Activated CD4-positive, alpha-beta T cell treated with anti-CD3 and anti-CD28 coated beads for 48 hours (primary cell): ENCODE measurements at regions not wholly inside any gene's neighbourhood (a gene's known extent, or its start where the extent isn't known, plus 50 kb on each side); places are given as distances from the start of the nearest gene placed in this dataset.
"Not testable (repeated sequence)": the region's sequence is repeated elsewhere in the genome, so short reads cannot be mapped to it uniquely, and the experiment has no call there.

ENCODE experiments used
- DNase-seq: peaks from one replicate; pipeline ENCODE4 v3.0.0-alpha.2; 2020

DNA sequence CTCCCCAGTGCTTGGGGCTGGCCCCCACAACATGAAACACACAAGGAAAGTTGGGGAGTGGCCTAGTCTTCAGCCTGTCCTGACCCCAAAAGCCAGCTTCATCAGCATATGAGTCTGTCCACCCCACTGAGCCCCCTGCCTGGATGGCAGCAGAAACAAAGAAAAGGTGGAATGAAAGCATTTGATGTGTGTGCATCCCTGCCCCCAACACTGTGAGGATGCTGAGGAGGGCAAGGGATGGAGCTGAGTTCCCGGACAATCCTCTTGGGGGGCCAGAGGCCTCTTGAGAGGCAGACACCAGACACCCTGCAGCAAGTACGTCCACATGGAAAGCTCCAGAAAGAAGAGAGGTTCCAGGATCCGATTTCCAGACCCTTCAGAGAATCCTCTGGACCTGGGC, 113.5 kb upstream of the PPP1R26 start:
- DNase-seq, result no peak

DNA sequence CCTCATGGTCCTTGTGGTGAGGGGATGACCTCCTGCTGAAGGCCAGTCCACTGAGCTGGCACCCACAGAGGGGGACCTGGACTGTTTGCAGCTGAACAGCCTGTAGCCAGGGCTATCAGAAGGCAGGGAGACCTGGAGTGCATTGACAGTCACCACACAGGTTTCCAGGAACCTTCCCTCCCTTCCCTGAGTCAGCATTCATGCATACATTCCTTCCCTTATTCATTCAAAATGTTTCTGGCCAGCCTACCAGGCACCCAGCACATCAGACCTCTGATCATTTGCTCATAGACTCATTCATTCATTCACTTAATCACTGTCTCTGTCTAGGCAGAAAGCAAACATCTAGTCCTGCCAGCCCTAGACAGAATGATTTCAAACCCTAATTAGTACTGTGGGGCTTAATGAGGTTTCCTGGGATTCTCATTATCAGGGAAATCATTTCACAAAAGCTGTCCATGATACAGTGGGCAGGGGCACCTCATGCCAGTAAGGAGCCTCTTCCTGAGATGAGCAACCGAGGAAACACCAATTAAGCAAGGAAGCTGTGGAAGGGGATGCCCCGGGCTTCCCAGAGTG, 110.1 kb upstream of the PPP1R26 start:
- DNase-seq, result no peak

DNA sequence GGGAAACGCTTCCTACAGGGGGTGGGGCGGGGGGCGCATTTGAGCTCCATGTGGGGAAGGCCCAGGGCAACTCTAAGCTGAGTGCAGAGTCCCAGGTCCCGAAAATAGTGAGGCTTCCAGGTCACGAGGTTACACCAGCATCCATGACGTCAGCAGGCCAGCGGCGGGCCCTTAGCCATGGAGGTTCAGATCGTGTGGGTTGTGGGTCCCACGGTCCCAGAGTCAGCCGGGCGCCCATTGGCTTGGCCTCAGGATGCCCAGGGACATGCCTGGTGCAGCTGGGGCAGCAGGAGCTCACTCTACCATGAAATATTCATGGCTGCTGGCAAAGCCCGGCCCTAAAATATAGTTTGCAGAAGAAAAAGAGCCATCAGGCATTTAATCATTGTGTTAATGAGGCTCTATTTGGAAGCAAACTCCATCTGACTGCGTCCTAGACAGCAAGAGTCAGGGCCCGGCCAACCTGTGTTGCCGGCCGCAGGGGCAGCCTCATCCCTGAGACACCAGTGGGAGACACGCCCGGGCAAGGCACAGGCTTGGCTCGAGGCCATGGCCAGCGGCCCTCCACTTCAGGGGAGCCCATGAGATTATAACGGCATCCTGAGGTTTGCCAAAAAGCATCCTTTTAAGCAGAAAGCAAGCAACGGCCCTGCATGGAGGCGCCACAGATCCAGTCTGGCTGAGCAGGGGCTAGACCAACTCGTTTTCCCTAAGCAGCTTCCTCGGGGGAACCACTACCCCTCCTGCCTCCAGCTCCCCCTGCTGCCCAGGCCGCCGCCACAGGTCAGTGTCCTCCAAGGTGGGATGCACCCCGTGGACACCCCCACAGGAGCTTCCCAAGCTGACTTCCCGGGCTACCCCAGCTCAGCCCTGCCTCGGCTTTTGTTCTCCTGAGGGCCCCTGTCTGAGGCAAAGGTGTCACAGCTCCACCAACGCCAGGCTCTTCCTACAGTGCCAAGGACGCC, 108.9 kb upstream of the PPP1R26 start:
- no peak for DNase-seq

DNA sequence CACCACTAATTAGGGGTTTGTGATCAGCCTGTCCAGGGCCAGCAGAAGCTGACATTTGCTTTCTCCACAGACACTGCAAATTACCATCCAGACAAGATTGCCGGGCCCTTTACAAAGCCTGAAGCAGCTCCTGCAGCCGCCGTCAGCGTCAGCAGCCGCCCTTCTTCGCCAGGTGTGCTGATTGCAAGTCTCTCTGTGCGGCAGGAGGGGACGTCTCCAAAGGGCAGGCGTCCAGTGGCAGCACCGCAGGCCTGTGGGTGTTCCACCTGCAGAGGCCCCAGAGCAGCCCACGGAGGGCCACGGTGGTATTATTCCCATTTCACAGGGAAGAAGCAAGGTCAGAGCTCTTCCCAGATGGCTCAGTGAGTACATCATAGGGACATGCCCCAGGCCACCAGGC, 108.0 kb upstream of the PPP1R26 start:
- no peak for DNase-seq

DNA sequence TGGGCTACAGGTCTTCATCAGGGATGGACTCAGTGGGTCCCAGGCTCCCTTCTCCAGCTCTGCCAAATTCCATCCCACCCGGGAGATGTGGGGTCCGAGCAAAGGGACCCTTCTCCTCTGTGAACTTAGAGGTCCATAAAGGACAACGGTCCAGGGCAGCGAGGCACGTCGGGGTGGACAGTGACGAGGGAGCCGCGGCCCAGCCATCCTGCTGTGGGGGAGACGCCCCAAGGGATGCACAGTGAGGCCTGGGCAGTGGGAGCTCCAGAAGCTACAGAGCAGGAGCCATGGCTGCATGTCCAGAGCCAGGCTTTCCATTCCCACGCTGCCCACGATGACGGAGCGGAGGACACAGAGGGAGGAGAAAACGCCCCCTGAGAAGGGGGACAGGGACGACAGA, 107.5 kb upstream of the PPP1R26 start:
- no peak for DNase-seq

DNA sequence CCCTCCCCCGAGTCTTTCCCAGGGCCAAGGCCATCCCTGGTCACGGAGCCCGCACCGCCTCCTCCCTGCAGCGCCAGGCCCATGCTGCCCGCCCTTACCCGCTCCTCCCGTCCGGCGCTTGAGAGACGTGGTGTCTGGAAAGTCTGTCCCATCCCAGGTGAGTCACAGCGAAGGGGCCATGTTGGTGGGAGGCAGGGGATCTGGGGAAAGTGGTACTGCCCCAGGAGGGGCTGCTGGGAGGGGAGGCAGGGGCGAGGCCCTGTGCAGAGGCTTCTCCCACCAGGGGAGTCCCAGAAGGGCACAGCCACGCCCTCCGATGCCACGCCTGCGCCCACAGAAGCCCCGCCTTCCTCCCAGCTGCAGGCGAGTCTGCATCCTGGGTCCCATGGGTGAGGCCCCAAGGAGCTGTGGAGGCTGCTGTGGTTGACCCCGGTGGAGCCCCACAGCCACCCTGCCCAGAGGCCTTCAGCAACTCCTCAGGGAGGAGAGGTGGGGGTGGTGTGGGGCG, 107.0 kb upstream of the PPP1R26 start:
- DNase-seq, result no peak

DNA sequence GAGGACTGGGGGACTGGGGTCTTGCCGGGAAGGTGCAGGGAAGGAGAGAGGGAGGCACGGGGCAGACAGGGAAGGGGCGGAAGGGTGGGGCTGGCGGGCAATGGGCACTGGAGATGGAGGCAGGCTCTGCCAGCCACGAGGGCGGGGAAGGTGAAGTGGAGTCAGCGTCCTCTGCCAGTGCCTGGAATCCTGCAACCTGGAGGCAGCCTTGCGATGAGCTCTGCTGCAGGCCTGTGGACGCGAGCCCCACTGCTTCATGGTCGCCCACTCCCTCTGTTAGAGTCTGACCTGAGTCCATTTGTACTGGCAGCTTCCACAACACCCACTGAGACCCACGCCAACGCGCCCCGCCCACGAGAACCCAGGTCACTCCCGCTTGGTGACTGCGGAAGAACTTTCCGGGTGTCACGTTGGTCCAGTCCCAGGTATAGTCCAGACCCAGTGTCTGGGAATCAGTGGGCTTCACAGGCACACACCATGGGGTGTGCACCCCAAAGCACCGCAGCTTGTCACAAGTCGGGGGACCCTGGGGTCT, 106.4 kb upstream of the PPP1R26 start:
- no peak for DNase-seq

DNA sequence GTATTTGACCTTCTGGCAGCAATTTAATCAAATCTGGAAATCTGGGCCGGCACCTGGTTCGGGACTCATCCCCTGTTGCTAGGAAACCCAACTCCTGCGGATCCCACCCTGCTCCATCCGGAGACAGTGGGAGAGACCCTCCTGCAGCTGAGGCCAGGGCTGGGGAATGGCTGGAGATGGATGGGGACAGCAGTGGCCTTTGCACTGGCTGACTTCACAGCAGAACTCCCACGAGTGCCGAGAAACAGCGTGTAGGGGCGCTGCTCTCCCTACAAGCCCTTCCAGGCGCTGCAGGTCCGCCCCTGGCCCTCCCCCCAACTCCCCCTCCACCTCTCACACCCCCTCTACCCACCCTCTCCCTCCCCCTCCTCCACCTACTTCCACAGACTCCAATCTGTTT, 105.8 kb upstream of the PPP1R26 start:
- DNase-seq, result no peak

DNA sequence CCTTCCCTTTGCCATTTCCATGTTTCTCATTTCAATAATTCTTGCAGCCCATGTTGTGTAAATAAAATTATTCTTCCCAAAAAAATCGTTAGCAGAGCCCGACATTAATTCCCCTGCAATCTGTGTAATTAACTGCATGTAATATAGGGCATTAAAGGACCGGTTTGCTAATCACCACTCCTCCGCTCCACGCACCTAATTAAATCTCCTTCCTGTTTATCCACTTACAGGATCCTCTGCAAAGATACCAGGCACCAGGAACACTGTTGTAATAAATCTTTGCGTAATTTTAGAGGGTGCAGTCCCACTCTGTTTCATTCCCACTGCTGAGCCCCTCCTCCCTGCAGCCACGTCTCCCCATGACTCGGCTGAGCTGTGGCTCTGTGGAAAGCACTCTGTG, 105.0 kb upstream of the PPP1R26 start:
- DNase-seq, result no peak

DNA sequence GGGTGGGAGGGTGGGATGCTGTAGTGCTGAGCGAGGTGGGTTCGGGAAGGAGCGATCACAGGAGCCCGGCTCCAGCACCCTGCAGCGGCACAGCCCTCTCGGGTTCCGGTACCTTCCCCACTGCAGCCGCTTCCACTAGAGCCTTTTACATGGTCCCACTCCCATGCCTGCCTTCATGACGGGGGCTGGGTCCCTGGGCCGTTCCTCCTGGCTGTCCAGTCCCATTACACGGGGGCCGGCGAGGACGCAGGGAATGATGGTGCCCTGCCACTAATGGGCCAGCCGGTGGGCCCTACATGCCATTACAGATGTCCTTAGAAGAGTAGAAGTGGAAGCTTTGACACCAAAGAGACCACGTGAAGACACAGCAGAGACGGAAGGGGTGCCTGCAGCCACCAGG, 104.6 kb upstream of the PPP1R26 start:
- no peak for DNase-seq

DNA sequence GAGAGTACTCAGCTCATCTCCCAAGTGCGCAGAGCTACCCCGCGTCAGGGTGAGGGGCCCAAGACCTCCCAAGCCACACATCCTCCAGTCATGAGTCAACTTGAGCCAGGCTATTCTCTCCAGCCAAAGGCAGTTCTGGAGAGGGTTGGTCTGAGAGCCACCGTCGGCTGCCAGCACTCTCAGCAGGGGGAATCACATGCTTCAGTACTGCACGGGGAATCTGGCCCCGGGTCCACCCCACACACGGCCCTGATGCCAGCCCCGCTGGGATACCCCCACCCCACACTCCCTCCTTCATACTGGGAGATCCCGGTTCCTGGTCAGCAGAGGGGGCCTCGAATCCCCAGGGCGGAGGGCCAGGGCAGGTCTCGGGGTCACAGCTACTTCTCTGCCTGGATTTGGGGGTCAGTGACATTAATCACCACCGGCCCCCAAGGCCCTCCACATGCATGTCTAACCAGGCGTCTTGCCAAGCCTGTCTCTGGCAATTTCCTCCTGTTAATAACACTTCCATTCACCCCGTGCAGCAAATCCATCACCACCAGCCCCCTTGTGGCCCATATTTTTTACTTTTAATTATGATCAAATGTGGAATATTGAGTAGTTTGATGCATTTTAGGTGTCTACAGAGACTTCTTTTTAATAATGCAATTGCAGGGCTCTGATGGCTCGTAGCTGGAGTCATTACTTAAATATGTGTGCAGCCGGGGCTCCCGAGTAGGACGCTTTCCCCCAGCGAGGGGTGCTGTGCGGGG, 102.9 kb upstream of the PPP1R26 start:
- no peak for DNase-seq

DNA sequence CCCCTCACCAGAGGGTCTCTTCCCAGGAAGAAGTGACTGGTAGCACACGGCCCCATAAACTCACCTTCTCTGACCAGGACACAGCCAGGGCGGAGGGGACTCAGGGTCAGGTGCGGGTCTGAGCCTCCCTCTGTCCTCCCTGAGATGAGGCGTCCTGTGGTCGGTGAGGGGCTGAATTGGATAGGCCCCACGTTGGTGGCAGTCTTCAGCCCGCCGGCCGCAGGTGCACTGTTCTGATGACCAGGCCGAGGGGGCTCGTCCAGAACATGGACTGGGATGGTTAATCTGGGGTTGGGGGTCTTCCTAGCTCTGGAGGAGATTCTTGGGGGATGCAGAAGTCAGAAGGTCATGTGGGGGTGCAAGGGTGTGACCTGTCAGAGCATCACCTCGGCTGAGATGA, 102.2 kb upstream of the PPP1R26 start:
- no peak for DNase-seq

DNA sequence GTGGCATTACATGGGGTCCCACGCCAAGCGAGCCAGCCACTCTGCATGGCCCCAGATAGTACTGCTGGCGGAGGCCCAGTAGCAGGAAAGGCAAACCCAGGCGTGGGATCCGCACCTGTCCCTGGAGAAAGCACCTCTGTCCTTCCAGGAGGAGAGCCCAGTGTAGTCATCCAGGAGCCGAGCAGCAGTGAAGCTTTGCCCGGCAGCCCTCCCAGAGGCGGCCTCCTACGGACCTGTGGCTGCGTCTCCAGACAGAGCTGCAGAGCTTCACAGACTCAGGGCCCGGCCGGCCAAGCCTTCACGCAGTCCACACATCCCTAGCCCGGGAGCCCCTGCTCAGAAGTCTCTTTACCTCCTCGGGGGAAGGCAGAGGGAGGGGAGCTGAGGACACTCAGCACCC, 100.8 kb upstream of the PPP1R26 start:
- DNase-seq, result no peak

DNA sequence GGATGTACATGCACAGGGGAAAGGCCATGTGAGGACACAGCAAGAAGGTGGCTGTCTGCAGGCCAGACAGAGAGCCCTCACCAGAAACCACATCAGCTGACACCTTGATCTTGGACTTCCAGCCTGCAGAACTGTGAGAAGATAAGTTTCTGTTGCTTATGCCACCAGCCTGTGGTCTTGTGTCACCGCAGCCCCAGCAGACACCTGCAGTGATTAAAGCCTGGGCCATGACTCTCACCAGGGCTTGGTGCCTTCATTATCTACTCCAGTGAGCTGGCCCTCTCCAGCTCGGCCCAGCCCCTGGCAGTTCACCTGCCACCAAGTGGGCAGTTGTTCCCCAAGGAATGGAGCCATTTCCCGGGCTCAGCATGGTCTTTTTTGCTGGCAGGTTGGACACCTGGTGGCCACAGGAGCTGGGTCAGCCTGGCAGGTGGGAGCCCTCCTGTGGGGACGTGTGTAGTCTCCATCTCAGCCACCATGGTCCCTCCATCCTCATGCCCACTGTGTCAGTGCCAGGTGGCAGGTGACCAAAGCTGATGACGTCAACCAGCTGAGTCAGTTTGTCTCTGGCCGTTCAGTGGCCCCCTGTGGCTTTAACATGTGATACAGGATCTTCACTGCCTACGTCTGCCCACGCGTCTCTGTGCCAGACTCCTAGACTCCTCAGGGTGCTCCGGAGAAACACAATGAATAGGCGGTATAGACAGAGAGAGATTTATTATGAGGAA, 99.9 kb upstream of the PPP1R26 start:
- DNase-seq, result no peak

DNA sequence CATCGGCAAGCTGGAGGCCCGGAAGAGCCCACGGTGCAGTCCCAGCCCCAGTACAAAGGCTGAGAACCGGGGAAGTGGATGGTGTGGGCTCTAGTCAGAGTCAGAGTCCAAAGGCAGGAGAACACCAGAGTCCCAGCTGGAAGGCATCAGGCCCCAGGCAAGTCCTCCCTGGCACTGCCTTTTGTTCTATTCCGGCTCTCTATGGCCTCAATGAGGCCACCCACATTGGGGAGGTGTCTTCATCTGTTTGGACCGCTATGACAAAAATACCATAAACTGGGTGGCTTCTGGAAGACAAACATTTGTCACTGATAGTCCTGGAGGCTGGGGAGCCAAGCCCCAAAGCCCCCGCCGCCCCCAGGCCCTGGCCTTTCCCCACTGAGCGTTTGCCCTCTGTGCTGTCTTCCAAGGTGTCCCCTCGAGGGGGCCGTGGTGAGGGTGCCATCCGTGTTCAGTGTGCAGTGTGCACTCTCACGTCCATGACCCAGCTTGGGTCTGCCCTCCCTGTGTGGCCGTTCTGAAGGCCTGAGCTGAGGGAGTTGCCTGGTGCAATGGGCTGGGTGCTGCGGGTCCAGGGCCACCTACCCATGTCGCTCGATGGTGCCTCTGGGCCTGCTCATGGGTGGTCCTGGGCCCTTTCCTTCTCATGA, 99.1 kb upstream of the PPP1R26 start:
- no peak for DNase-seq

DNA sequence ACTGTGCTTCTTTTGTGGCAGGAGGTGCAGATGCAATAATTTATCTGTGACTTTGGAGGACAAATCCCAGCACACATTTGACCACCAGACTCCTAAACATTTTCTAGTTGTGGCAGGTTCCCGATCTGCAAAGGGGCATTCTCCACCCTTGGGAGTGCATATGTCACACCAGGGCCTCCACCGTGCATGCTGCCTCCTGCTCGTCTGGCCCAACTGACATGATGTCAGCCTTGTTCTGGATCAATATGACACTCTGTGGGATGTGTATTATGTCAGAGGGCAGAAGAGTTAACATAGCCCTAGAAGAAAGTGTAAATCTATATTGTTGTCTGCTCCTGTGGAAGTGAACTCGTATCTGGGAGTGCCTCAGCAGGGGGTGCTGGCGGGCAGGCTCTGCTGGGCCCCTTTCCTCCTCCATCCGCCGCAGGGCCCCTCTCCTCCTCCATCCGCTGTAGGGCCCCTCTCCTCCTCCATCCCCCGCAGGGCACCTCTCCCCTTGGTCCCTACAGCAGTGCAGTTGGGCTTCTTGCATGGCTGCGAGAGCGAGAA, 97.7 kb upstream of the PPP1R26 start:
- no peak for DNase-seq

DNA sequence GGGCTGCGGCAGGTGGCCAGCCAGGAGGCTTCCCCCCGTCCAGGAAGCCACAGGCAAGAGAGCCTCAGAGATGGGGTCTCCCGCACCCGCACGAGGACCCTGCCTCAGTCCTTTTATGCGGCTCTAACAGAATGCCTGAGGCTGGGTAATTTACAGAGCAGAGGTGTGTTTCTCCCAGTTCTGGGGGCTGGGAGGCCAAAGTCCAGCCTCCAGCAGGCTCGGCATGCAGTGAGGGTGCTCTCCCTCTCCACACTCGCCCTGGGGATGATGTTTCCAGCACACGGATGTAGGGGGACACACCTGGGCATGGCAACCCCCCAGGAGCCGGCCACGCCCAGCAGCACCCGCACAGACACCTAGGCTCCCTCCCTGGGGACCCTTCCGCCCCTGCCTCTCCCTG, 95.4 kb upstream of the PPP1R26 start:
- no peak for DNase-seq

DNA sequence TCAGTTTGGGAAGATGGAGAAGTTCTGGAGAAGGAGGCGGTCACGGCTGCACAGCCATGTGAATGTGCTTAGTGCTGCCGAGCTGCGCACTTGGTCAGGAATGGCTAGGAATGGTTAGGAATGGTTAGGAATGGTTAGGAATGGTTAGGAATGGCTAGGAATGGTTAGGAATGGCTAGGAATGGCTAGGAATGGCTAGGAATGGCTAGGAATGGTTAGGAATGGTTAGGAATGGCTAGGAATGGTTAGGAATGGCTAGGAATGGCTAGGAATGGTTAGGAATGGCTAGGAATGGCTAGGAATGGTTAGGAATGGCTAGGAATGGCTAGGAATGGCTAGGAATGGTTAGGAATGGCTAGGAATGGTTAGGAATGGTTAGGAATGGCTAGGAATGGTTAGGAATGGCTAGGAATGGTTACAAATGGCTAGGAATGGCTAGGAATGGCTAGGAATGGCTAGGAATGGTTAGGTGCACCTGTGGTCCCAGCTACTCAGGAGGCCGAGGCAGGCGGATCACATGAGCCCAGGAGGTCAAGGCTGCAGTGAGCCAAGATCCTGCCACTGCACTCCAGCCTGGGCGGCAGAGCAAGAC, 94.7 kb upstream of the PPP1R26 start:
- not testable (repeated sequence) for DNase-seq

DNA sequence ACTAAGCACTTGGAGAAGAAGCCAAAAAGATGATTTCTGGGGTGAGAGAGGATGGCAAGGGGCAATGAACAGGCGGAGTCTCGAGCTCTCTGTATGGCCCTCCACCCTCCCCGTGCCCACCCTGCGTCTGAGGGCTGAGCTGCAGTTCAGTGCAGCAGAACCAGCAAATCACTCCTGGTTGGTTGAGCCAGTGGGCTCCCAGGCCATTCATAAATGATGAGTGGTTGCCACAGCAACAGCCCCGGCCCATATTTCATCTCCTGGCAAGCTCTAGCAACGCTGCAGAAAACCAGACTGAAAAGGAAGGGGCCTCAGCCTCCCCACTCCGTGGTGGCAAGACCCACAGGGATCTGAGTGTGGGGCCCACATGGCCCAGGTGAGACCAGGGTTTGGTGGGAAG, 93.8 kb upstream of the PPP1R26 start:
- DNase-seq, result no peak

DNA sequence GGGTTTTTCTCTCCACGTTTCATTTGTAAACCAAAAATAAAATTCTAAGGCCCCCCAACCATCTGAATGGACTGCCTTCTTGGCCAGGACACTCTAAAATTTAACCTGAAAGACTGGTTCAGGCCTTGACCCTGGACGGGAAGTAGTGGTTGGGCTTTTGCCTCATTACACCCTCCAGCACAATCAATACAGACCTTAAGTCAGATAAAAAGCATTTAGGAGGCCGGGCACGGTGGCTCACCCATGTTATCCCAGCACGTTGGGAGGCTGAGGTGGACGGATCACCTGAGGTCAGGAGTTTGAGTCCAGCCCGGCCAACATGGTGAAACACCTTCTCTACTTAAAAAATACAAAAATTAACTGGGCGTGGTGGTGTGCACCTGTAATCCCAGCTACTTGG, 91.6 kb upstream of the PPP1R26 start:
- no peak for DNase-seq

DNA sequence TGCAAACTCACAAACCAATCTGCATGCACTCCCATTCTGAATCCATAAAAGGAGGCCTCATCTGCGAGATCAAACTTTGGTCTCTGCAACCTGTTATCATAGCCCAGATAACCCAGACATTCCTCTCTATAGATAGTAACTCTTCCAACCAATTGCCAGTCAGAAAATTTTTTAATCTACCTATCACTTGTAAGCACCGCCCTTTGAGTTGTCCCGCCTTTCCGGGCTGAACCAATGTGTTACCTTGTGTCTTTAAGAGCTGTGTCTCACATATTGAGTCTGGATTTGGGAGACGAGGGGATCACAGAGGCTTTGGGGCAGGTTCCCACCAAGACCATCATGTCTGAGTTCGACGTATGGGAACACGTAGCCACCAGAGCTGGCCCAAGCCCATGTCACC, 91.1 kb upstream of the PPP1R26 start:
- no peak for DNase-seq
